Head of caudate nucleus (tissue), 42 donors: ENCODE measurements at regions not wholly inside any gene's neighbourhood (a gene's known extent, or its start where the extent isn't known, plus 50 kb on each side); places are given as distances from the start of the nearest gene placed in this dataset.

Experiments used
- DNase-seq, 42 donors: peaks; one replicate each; pipeline versions ENCODE4 v3.0.0 to v3.0.0-alpha.2; 2020 to 2021; ENCODE audit warnings: mixed read lengths in 7 of 42
- intact Hi-C: fragments of 100-400 bp; cut with DNase I; formaldehyde crosslinking; loops from one replicate; pipeline ENCODE4 v1.15.0; 2022

GRCh38 chr3:66133853-66134445 is 86.9 kb upstream of the SLC25A26 start:
- no peak for DNase-seq
- intact Hi-C loops: no loop called here

- intact Hi-C loops: no loop called here
- no peak for DNase-seq
These were observed 87.6 kb upstream of the SLC25A26 start for GRCh38 chr3:66133050-66133757.

GRCh38 chr3:66128623-66129022 is 89.9 kb upstream of the MAGI1 start:
- intact Hi-C loops: no loop called here
- no peak for DNase-seq

GRCh38 chr3:66121318-66121717 is 82.6 kb upstream of the MAGI1 start:
- DNase-seq: no peak
- intact Hi-C loops: no loop called here

GRCh38 chr3:66115858-66116654 is 77.3 kb upstream of the MAGI1 start:
- intact Hi-C loops: no loop called here
- DNase-seq: no peak

- intact Hi-C loops: no loop called here
- no peak for DNase-seq
These were observed 74.8 kb upstream of the MAGI1 start for GRCh38 chr3:66113542-66113941.

- intact Hi-C loops: no loop called here
- no peak for DNase-seq
These were observed 72.1 kb upstream of the MAGI1 start for GRCh38 chr3:66110840-66111239.

- intact Hi-C loops: no loop called here
- DNase-seq: no peak
These were observed 69.1 kb upstream of the MAGI1 start for GRCh38 chr3:66107855-66108254.

GRCh38 chr3:66106788-66107187 is 68.1 kb upstream of the MAGI1 start:
- DNase-seq: no peak
- intact Hi-C loops: no loop called here

- DNase-seq: no peak
- intact Hi-C loops: no loop called here
These were observed 65.8 kb upstream of the MAGI1 start for GRCh38 chr3:66104535-66104934.

- intact Hi-C loops: no loop called here
- DNase-seq: no peak
These were observed 65.0 kb upstream of the MAGI1 start for GRCh38 chr3:66103729-66104128.

GRCh38 chr3:66101901-66102300 is 63.2 kb upstream of the MAGI1 start:
- DNase-seq: no peak
- intact Hi-C loops: no loop called here

GRCh38 chr3:66099541-66100065 is 60.9 kb upstream of the MAGI1 start:
- intact Hi-C loops: no loop called here
- no peak for DNase-seq

- no peak for DNase-seq
- intact Hi-C loops: no loop called here
These were observed 59.7 kb upstream of the MAGI1 start for GRCh38 chr3:66098436-66098835.

- intact Hi-C loops: no loop called here
- DNase-seq: no peak
These were observed 58.9 kb upstream of the MAGI1 start for GRCh38 chr3:66097647-66098046.

GRCh38 chr3:66095295-66096001 is 56.7 kb upstream of the MAGI1 start:
- no peak for DNase-seq
- intact Hi-C loops: no loop called here

GRCh38 chr3:66093981-66094380 is 55.3 kb upstream of the MAGI1 start:
- DNase-seq: no peak
- intact Hi-C loops: no loop called here

- no peak for DNase-seq
- intact Hi-C loops: no loop called here
These were observed 53.7 kb upstream of the MAGI1 start for GRCh38 chr3:66092175-66092995.
